ENCODE measurements at regions not wholly inside any gene's neighbourhood (a gene's known extent, or its start where the extent isn't known, plus 50 kb on each side); places are given as distances from the start of the nearest gene placed in this dataset.

DNA sequence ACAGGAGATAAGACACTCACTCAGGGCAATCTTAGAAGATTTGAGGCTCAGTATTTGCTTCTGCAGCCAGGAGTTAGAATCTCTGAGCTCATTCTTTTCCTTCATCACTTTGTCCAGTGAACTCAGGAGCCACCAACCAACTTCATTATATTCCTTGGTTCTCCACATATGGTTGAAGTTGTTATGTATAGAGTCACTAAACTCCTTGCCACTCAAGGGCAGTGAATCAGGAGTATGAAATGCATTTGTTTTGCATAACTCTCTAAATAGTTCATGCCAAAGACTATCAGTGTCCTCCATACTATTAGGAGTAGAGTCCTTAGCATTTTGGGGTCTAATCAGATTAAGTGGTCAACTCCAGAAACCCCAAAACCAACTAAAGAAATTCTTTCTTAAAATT is 150.6 kb downstream of the CCDC59 start:
- no peaks in the 10 kb centered on the region for H3K27me3 Mint-ChIP-seq (ENCODE audit: low read depth)
- no peak overlapping the region for H3K27ac Mint-ChIP-seq
- ChIA-PET POLR2A (no interaction called here), CTCF (no interaction called here)
- peaks cover 81% of the 10 kb centered on the region for H3K9me3 Mint-ChIP-seq
- no peaks in the 10 kb centered on the region for H3K4me1 Mint-ChIP-seq
- no peak overlapping the region for H3K4me3 Mint-ChIP-seq
- DNase-seq (ENCODE audit: low spot score) (no peak), ATAC-seq (no peak)
- peaks cover 41% of the 10 kb centered on the region for H3K36me3 Mint-ChIP-seq
- TF ChIP-seq, protein P1, sequence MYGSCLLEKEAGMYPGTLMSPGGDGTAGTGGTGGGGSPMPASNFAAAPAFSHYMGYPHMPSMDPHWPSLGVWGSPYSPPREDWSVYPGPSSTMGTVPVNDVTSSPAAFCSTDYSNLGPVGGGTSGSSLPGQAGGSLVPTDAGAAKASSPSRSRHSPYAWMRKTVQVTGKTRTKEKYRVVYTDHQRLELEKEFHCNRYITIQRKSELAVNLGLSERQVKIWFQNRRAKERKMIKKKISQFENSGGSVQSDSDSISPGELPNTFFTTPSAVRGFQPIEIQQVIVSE (CRISPR knock-in tag; IDR thresholded peaks at IDR 0.05; ENCODE audit: borderline replicate concordance) = no peak
- TF ChIP-seq, protein P2, sequence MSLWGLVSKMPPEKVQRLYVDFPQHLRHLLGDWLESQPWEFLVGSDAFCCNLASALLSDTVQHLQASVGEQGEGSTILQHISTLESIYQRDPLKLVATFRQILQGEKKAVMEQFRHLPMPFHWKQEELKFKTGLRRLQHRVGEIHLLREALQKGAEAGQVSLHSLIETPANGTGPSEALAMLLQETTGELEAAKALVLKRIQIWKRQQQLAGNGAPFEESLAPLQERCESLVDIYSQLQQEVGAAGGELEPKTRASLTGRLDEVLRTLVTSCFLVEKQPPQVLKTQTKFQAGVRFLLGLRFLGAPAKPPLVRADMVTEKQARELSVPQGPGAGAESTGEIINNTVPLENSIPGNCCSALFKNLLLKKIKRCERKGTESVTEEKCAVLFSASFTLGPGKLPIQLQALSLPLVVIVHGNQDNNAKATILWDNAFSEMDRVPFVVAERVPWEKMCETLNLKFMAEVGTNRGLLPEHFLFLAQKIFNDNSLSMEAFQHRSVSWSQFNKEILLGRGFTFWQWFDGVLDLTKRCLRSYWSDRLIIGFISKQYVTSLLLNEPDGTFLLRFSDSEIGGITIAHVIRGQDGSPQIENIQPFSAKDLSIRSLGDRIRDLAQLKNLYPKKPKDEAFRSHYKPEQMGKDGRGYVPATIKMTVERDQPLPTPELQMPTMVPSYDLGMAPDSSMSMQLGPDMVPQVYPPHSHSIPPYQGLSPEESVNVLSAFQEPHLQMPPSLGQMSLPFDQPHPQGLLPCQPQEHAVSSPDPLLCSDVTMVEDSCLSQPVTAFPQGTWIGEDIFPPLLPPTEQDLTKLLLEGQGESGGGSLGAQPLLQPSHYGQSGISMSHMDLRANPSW (CRISPR knock-in tag; conservative IDR thresholded peaks at IDR 0.05; ENCODE audit: low read depth) = no peak
- TF ChIP-seq E2F5 (CRISPR knock-in tag; IDR thresholded peaks at IDR 0.05) (no peak), GTF2I (CRISPR knock-in tag; conservative IDR thresholded peaks at IDR 0.05) (no peak), NR2C2 (CRISPR knock-in tag; IDR thresholded peaks at IDR 0.05) (no peak), ZNF317 (CRISPR knock-in tag; IDR thresholded peaks at IDR 0.05; ENCODE audit: borderline replicate concordance, low read depth) (no peak), EMX1 (CRISPR knock-in tag; IDR thresholded peaks at IDR 0.05) (no peak)
- TF ChIP-seq, protein P3, sequence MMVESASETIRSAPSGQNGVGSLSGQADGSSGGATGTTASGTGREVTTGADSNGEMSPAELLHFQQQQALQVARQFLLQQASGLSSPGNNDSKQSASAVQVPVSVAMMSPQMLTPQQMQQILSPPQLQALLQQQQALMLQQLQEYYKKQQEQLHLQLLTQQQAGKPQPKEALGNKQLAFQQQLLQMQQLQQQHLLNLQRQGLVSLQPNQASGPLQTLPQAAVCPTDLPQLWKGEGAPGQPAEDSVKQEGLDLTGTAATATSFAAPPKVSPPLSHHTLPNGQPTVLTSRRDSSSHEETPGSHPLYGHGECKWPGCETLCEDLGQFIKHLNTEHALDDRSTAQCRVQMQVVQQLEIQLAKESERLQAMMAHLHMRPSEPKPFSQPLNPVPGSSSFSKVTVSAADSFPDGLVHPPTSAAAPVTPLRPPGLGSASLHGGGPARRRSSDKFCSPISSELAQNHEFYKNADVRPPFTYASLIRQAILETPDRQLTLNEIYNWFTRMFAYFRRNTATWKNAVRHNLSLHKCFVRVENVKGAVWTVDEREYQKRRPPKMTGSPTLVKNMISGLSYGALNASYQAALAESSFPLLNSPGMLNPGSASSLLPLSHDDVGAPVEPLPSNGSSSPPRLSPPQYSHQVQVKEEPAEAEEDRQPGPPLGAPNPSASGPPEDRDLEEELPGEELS (CRISPR knock-in tag; IDR thresholded peaks at IDR 0.05) = no peak

DNA sequence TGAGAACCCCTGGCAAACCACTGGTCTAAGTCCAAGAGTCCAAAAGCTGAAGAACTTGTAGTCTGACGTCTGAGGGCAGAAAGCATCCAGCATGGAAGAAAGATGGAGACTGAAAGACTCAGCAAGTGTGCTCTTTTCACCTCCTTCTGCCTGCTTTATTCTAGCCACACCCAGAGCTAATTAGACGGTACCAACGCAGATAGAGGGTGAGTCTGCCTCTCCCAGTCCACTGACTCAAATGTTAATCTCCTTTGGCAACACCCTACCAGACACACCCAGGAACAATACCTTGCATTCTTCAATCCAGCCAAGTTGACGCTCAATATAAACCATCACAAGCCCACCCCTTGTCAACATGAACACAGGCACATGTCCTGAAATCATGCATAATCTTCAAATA is 155.1 kb downstream of the CCDC59 start:
- no peaks in the 10 kb centered on the region for H3K27me3 Mint-ChIP-seq (ENCODE audit: low read depth)
- H3K36me3 Mint-ChIP-seq = peaks cover 14% of the 10 kb centered on the region
- TF ChIP-seq ZNF671 (CRISPR knock-in tag; IDR thresholded peaks at IDR 0.05) (no peak), ZNF423 (CRISPR knock-in tag; IDR thresholded peaks at IDR 0.05) (no peak), ELF4 (CRISPR knock-in tag; IDR thresholded peaks at IDR 0.05; ENCODE audit: low read depth) (no peak), CBFB (CRISPR knock-in tag; IDR thresholded peaks at IDR 0.05; ENCODE audit: low read depth) (no peak)
- TF ChIP-seq, protein P4, sequence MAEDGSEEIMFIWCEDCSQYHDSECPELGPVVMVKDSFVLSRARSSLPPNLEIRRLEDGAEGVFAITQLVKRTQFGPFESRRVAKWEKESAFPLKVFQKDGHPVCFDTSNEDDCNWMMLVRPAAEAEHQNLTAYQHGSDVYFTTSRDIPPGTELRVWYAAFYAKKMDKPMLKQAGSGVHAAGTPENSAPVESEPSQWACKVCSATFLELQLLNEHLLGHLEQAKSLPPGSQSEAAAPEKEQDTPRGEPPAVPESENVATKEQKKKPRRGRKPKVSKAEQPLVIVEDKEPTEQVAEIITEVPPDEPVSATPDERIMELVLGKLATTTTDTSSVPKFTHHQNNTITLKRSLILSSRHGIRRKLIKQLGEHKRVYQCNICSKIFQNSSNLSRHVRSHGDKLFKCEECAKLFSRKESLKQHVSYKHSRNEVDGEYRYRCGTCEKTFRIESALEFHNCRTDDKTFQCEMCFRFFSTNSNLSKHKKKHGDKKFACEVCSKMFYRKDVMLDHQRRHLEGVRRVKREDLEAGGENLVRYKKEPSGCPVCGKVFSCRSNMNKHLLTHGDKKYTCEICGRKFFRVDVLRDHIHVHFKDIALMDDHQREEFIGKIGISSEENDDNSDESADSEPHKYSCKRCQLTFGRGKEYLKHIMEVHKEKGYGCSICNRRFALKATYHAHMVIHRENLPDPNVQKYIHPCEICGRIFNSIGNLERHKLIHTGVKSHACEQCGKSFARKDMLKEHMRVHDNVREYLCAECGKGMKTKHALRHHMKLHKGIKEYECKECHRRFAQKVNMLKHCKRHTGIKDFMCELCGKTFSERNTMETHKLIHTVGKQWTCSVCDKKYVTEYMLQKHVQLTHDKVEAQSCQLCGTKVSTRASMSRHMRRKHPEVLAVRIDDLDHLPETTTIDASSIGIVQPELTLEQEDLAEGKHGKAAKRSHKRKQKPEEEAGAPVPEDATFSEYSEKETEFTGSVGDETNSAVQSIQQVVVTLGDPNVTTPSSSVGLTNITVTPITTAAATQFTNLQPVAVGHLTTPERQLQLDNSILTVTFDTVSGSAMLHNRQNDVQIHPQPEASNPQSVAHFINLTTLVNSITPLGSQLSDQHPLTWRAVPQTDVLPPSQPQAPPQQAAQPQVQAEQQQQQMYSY (CRISPR knock-in tag; IDR thresholded peaks at IDR 0.05) = no peak
- TF ChIP-seq, protein P1 (CRISPR knock-in tag; IDR thresholded peaks at IDR 0.05; ENCODE audit: borderline replicate concordance) = no peak
- no peak overlapping the region for H3K27ac Mint-ChIP-seq
- H3K9me3 Mint-ChIP-seq = peaks cover 42% of the 10 kb centered on the region
- no peak for ATAC-seq
- no peak for DNase-seq (ENCODE audit: low spot score)
- ChIA-PET POLR2A (no interaction called here), CTCF (no interaction called here)
- H3K4me3 Mint-ChIP-seq = no peak overlapping the region
- no peaks in the 10 kb centered on the region for H3K4me1 Mint-ChIP-seq
